Bronchial epithelial cell (primary cell): ENCODE measurements at regions not wholly inside any gene's neighbourhood (a gene's known extent, or its start where the extent isn't known, plus 50 kb on each side); places are given as distances from the start of the nearest gene placed in this dataset.

ENCODE experiments used
- DNase-seq: peaks from one replicate; pipeline ENCODE4 v3.0.0-alpha.2; 2010; ENCODE audit warnings: low read depth
- FAIRE-seq: peaks from 2 replicates; lab custom pipeline; 2011; peaks lifted over from hg19 to GRCh38; lab: Jason Lieb, UNC
- H3K27me3 ChIP-seq: 2 replicates; pipeline ENCODE4 v1.5.1; 2011; ENCODE audit warnings: low read length; ENCODE audit not compliant: control insufficient read depth, insufficient read depth
- H3K36me3 ChIP-seq: 2 replicates; pipeline ENCODE4 v1.5.1; 2011; ENCODE audit warnings: low read length; ENCODE audit not compliant: control insufficient read depth, insufficient read depth
- H3K4me3 ChIP-seq: 2 replicates; pipeline ENCODE4 v1.5.1; 2011; ENCODE audit warnings: mild to moderate bottlenecking, low read depth, low read length, control low read depth
- TF ChIP-seq, protein P1 (sequence below): IDR thresholded peaks from 2 replicates; pipeline ENCODE4 v1.5.1; 2011; ENCODE audit warnings: mild to moderate bottlenecking, moderate library complexity, low read length, control low read depth, inconsistent platforms; ENCODE audit not compliant: insufficient read depth, severe bottlenecking

DNA sequence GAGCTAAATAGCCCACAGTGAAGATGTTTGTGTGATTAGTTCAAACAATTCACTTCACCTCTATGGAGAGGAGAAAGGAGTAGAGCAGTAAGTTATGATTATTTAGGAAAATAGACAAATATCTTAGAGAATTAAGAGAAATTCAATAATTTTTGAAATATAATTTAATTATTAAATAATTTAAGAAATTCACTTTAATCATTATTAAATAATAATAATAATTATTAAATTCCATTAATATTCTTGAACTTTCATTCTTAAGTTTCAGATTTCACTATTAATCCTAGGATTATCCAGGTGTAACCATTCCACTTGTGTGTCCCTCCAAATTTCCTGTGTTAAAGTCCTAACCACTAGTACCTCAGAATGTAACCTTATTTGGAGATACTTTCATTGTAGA is 58.9 kb upstream of the RGS18 start:
- TF ChIP-seq, protein P1, sequence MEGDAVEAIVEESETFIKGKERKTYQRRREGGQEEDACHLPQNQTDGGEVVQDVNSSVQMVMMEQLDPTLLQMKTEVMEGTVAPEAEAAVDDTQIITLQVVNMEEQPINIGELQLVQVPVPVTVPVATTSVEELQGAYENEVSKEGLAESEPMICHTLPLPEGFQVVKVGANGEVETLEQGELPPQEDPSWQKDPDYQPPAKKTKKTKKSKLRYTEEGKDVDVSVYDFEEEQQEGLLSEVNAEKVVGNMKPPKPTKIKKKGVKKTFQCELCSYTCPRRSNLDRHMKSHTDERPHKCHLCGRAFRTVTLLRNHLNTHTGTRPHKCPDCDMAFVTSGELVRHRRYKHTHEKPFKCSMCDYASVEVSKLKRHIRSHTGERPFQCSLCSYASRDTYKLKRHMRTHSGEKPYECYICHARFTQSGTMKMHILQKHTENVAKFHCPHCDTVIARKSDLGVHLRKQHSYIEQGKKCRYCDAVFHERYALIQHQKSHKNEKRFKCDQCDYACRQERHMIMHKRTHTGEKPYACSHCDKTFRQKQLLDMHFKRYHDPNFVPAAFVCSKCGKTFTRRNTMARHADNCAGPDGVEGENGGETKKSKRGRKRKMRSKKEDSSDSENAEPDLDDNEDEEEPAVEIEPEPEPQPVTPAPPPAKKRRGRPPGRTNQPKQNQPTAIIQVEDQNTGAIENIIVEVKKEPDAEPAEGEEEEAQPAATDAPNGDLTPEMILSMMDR: no peak
- DNase-seq (no peak), FAIRE-seq (no peak)
- H3K27me3 ChIP-seq: no peaks in the 10 kb centered on the region
- H3K4me3 ChIP-seq: no peak overlapping the region
- H3K36me3 ChIP-seq: no peaks in the 10 kb centered on the region

DNA sequence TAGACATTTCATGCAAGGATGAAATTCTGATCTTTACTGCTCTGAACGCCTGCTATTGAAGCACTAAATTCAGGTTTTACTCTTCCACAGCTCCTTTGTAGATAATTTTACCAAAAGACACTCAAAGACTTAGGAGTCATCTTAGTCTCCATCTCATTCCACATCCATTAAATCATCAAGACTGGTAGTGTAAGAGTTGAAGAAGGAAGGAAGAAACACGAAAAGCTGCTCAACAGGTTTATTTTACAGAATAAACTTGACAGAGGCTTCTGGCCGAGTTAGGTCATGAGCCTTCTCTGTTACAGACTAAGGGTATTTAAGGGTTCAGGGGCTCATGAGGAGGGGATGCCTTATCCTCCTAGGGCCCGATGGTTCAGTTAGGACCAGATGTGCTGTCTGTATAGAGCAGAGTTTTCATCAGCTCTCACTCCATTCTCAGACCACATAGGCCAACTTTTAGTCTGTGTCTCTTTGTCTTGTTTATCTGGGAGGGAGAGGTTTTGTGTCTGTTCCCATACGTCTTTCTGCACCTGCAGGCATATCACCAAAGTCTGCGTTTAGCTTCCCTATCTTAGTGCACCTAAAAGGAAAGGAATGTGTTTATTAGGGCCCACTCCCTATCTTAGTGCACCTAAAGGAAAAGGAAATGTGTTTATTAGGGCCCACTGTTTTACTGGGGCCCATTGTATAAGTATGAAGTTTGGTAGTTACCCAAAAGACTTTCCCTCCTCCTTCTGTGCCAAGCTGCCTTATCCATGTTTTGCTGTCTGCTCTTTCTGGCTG is 57.4 kb upstream of the RGS18 start:
- Histone ChIP-seq H3K4me3 (no peak overlapping the region), H3K36me3 (no peaks in the 10 kb centered on the region), H3K27me3 (no peaks in the 10 kb centered on the region)
- DNase-seq: peak; percentile 59
- FAIRE-seq: peak; percentile 40
- TF ChIP-seq, protein P1: no peak

DNA sequence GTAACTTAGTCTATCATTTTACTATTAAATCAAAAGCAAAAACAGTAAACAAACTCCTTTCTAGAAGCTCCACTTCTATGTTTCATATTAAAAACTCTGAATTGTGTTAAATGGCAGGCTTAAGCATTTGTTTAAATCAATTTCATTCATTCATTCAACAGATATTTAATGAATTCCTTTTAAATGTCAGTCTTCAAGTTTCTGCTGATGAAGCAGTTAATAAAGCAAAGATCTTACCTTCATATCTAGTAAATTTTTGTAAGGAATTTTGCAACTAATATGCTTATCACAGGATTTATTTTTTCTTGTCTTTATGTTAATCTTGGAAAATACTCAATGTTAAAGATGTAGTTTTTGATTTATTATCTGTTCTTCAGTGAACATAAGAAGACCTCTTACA is 54.1 kb upstream of the RGS18 start:
- FAIRE-seq: no peak

DNA sequence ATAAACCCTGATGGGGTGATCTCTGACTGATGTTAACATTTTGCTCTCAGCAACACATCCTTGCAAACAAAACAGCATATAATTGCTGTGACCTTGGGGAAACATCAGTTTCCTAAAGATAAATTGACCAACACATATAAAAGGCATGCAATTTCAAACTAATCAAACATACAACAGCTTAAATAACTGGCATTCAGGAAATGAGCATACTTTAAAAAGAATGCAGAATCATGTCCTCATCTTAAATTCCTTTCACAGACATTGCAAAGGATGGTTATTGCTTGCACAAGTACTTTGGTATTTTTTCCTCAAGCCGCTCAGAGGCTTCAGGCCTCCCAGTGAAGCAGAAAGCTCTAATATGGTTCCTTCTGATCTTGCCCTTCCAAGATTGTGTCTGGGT is 53.4 kb upstream of the RGS18 start:
- Histone ChIP-seq H3K4me3 (no peak overlapping the region), H3K36me3 (no peaks in the 10 kb centered on the region), H3K27me3 (no peaks in the 10 kb centered on the region)
- FAIRE-seq (no peak), DNase-seq (peak; percentile 47)
- TF ChIP-seq, protein P1: no peak

More for the DNA sequence above, 54.1 kb upstream of the RGS18 start:
- DNase-seq: no peak
- no peaks in the 10 kb centered on the region for H3K36me3 ChIP-seq
- TF ChIP-seq, protein P1: no peak
- no peak overlapping the region for H3K4me3 ChIP-seq
- no peaks in the 10 kb centered on the region for H3K27me3 ChIP-seq

DNA sequence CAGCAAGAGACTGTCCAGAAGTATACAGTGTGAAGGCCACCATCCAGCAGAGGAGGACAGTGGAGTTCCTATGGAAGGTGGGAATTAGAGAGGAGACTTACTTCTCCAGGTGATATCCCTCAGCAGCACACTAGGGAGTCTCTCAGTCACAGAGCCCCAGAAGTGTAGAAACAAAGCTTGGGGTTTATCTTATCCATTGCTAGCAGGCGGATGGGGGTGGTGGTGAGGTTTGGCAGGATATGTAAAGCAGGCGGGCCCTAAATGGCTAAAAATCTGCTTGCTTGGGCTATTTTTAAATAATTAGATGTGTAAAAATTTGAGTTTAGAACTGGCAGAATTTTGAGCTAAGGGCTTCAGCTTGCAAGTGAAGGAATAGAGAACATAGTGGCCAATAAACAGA is 50.1 kb upstream of the RGS18 start:
- DNase-seq: no peak
- Histone ChIP-seq H3K4me3 (no peak overlapping the region), H3K27me3 (no peaks in the 10 kb centered on the region), H3K36me3 (no peaks in the 10 kb centered on the region)
- FAIRE-seq: no peak
- TF ChIP-seq, protein P1: no peak
